Neural progenitor cell (in vitro differentiated cells): ENCODE measurements at regions not wholly inside any gene's neighbourhood (a gene's known extent, or its start where the extent isn't known, plus 50 kb on each side); places are given as distances from the start of the nearest gene placed in this dataset.
A peak's percentile ranks its signal among the peaks of the same experiment; 100 is the strongest.

Experiments
- DNase-seq: peaks from one replicate; pipeline ENCODE4 v3.0.0-alpha.2; 2016; ENCODE audit warnings: low spot score
- H2AFZ ChIP-seq: fragments of 200-600 bp; sonication (generic); replicated peaks from 2 replicates; pipeline ENCODE4 v1.6.1; 2016; ENCODE audit warnings: antibody characterized with exemption
- H3F3A ChIP-seq: fragments of 200-600 bp; sonication (generic); 2 replicates; pipeline ENCODE4 v1.6.1; 2016; ENCODE audit warnings: antibody characterized with exemption, low read depth
- H3K27ac ChIP-seq: fragments of 200-600 bp; sonication (generic); 2 replicates; pipeline ENCODE4 v1.5.1; 2016; ENCODE audit warnings: mild to moderate bottlenecking
- H3K27me3 ChIP-seq: fragments of 200-600 bp; sonication (generic); 2 replicates; pipeline ENCODE4 v1.6.1; 2016; ENCODE audit warnings: mild to moderate bottlenecking, moderate library complexity
- H3K36me3 ChIP-seq: fragments of 200-600 bp; sonication (generic); 2 replicates; pipeline ENCODE4 v1.5.1; 2016
- H3K4me1 ChIP-seq: fragments of 200-600 bp; sonication (generic); 2 replicates; pipeline ENCODE4 v1.6.1; 2016; ENCODE audit warnings: mixed run types
- H3K4me2 ChIP-seq: fragments of 200-600 bp; sonication (generic); 2 replicates; pipeline ENCODE4 v1.6.1; 2016
- H3K4me3 ChIP-seq: fragments of 200-600 bp; sonication (generic); 2 replicates; pipeline ENCODE4 v1.5.1; 2016
- H3K79me2 ChIP-seq: fragments of 200-600 bp; sonication (generic); 2 replicates; pipeline ENCODE4 v1.6.1; 2016; ENCODE audit warnings: low read depth
- H3K9ac ChIP-seq: fragments of 200-600 bp; sonication (generic); 2 replicates; pipeline ENCODE4 v1.6.1; 2016
- H3K9me3 ChIP-seq: fragments of 200-600 bp; sonication (generic); 2 replicates; pipeline ENCODE4 v1.5.1; 2016; ENCODE audit warnings: low read depth
- H4K20me1 ChIP-seq: fragments of 200-600 bp; sonication (generic); 2 replicates; pipeline ENCODE4 v1.6.1; 2016; ENCODE audit warnings: low read depth
- H3K27ac Mint-ChIP-seq: 3 replicates; pipeline ENCODE4 v1.8.0; 2021; ENCODE audit warnings: mixed read lengths
- H3K27me3 Mint-ChIP-seq: 2 replicates; pipeline ENCODE4 v1.8.0; 2022; ENCODE audit warnings: low read depth, mild to moderate bottlenecking, inconsistent platforms, moderate library complexity, mixed read lengths; ENCODE audit not compliant: insufficient read depth
- H3K36me3 Mint-ChIP-seq: 3 replicates; pipeline ENCODE4 v1.8.0; 2021; ENCODE audit warnings: mixed read lengths
- H3K4me1 Mint-ChIP-seq: 3 replicates; pipeline ENCODE4 v1.8.0; 2021; ENCODE audit warnings: mixed read lengths
- H3K4me3 Mint-ChIP-seq: 3 replicates; pipeline ENCODE4 v1.8.0; 2021; ENCODE audit warnings: mild to moderate bottlenecking, moderate library complexity, mixed read lengths
- H3K9me3 Mint-ChIP-seq: 3 replicates; pipeline ENCODE4 v1.8.0; 2020; ENCODE audit warnings: mixed read lengths
- CTCF ChIP-seq: fragments of 200-600 bp; sonication (generic); IDR thresholded peaks from 2 replicates; pipeline ENCODE4 v1.5.1; 2017; ENCODE audit warnings: antibody characterized with exemption, mild to moderate bottlenecking
- EZH2 ChIP-seq: fragments of 200-600 bp; sonication (generic); IDR thresholded peaks from 2 replicates; pipeline ENCODE4 v1.6.1; 2017; ENCODE audit warnings: antibody characterized with exemption, mild to moderate bottlenecking, moderate library complexity
- EZH2phosphoT487 ChIP-seq: fragments of 200-600 bp; sonication (generic); IDR thresholded peaks from 2 replicates; pipeline ENCODE4 v1.6.1; 2017; ENCODE audit warnings: antibody characterized with exemption

DNA sequence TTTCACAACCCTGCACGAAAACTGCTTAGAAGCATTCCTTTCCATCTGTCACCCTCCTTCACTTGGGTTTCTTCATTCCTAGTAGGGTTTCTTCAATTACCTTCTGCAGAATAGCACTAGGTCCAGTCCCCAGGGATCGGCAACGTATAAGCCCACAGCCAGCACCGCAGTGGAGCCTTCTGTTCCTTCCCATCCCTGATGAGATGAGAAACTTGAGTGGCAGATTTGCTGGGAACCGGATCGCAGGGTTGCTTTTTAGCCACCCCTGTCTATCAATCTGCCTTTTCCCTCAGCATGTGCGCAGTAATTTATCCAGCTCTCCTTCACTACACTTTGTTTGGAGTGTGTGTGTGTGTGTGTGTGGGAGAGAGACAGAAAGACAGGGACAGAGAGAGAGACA, 94.2 kb downstream of the CD8B2 start:
- DNase-seq, result no peak
- no peak overlapping the region for H2AFZ ChIP-seq
- peaks cover 7% of the 10 kb centered on the region for H3K27me3 Mint-ChIP-seq

DNA sequence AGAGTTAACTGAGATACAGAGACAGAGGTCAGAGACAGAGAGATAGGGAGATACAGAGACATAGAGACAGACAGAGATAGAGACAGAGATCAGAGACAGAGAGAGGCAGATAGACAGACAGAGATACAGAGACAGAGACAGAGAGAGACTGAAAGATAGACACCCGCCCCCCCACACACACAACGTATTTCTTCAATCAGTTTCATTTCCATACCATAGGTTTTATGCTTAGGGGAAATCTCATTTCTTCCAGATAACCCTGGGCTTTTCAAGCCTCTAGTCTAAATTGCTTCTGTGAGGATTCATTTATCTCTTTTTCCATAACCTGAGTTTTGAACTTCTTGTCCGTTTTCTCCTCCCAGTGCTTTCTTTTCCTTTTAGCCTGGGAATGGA, 94.6 kb downstream of the CD8B2 start:
- Histone ChIP-seq H3K4me3 (peak overlapping the region; percentile 37), H3K27me3 (peaks cover 50% of the 10 kb centered on the region), H4K20me1 (no peaks in the 10 kb centered on the region), H3K27ac (no peak overlapping the region), H3K4me2 (peak overlapping the region; percentile 74), H3F3A (no peaks in the 10 kb centered on the region), H3K9me3 (no peaks in the 10 kb centered on the region), H3K79me2 (no peaks in the 10 kb centered on the region), H3K36me3 (no peaks in the 10 kb centered on the region), H3K4me1 (no peaks in the 10 kb centered on the region), H3K9ac (no peak overlapping the region), H2AFZ (peak overlapping the region; percentile 74)
- no peak for DNase-seq
- peaks cover 4% of the 10 kb centered on the region for H3K9me3 Mint-ChIP-seq
- H3K4me1 Mint-ChIP-seq, result peaks cover 29% of the 10 kb centered on the region
- H3K36me3 Mint-ChIP-seq, result no peaks in the 10 kb centered on the region
- peaks cover 7% of the 10 kb centered on the region for H3K27me3 Mint-ChIP-seq
- no peak overlapping the region for H3K27ac Mint-ChIP-seq
- TF ChIP-seq CTCF (no peak), EZH2phosphoT487 (no peak), EZH2 (no peak)
- peak overlapping the region; percentile 84 for H3K4me3 Mint-ChIP-seq

More for the DNA sequence above, 94.2 kb downstream of the CD8B2 start:
- Histone ChIP-seq H3K27ac (no peak overlapping the region), H3K9ac (no peak overlapping the region), H4K20me1 (no peaks in the 10 kb centered on the region), H3K9me3 (no peaks in the 10 kb centered on the region), H3K4me3 (no peak overlapping the region), H3K27me3 (peaks cover 50% of the 10 kb centered on the region), H3K4me1 (no peaks in the 10 kb centered on the region), H3K79me2 (no peaks in the 10 kb centered on the region), H3K4me2 (no peak overlapping the region), H3F3A (no peaks in the 10 kb centered on the region), H3K36me3 (no peaks in the 10 kb centered on the region)
- no peak for TF ChIP-seq CTCF
- TF ChIP-seq EZH2, result no peak
- no peak for TF ChIP-seq EZH2phosphoT487
- Mint-ChIP-seq H3K36me3 (no peaks in the 10 kb centered on the region), H3K9me3 (peaks cover 4% of the 10 kb centered on the region), H3K4me3 (peak overlapping the region; percentile 49), H3K4me1 (peaks cover 32% of the 10 kb centered on the region), H3K27ac (no peak overlapping the region)

DNA sequence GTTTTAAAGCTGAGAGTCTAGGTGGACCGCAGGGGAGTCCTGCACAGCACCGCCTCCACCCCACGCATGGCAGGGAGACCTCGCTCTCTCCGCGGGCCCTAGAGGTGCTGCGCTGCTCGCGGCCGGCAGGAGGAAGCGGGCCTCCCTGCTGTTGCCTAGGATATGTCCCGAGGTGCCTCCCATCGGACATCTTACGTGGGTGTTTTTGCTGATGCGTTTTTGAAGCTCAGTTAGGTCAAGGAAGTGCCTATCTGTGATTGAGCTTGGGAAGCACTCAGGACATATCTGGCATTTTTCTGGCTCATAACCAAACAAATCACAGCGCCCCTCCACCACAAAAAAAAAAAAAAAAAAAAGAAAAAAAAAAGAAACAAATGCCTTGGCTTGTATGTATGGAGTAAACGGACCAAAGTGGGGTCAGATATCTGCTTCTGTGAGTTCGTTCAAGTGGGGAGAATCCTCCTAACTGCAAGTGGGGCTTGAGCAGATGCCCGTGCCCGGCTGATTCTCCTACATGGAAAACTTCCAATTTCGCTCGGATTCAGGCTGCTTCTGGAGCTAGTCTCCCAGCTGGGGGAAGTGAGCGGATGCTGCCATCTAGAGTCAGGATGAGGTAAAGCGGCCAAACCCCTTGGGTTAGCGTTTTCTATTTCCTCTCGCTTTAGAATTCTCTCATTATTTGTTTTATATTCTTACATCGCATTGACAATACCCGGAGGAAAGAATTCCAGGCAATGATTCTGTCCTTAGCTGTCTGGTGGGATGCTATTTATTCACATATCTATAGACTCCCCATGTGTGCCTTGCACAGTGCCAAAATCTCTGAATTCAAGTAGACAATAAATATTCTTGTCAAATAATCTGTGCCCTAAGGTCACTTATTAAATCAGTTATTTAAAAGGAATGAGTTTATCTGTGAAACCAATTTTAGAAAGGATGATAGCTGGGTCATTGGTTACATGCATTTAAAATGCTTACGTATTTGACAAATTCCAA, 95.3 kb downstream of the CD8B2 start:
- no peaks in the 10 kb centered on the region for H4K20me1 ChIP-seq
- H3K27ac ChIP-seq, result no peak overlapping the region
- Mint-ChIP-seq H3K4me1 (peaks cover 27% of the 10 kb centered on the region), H3K27ac (no peak overlapping the region), H3K4me3 (peak overlapping the region; percentile 84), H3K27me3 (peaks cover 5% of the 10 kb centered on the region), H3K36me3 (no peaks in the 10 kb centered on the region), H3K9me3 (peaks cover 2% of the 10 kb centered on the region)
- H3K4me3 ChIP-seq, result peak overlapping the region; percentile 37
- peak; percentile 86 for DNase-seq
- no peaks in the 10 kb centered on the region for H3F3A ChIP-seq
- no peaks in the 10 kb centered on the region for H3K9me3 ChIP-seq
- peak overlapping the region; percentile 74 for H2AFZ ChIP-seq
- TF ChIP-seq EZH2 (no peak), EZH2phosphoT487 (no peak), CTCF (peak; percentile 75)
- no peak overlapping the region for H3K9ac ChIP-seq
- no peaks in the 10 kb centered on the region for H3K4me1 ChIP-seq
- H3K27me3 ChIP-seq, result peaks cover 50% of the 10 kb centered on the region
- H3K79me2 ChIP-seq, result no peaks in the 10 kb centered on the region
- peak overlapping the region; percentile 74 for H3K4me2 ChIP-seq
- H3K36me3 ChIP-seq, result no peaks in the 10 kb centered on the region
